Mesothelial cell of epicardium (in vitro differentiated cells): ENCODE measurements at regions not wholly inside any gene's neighbourhood (a gene's known extent, or its start where the extent isn't known, plus 50 kb on each side); places are given as distances from the start of the nearest gene placed in this dataset.

Experiments used
- DNase-seq, 2 experiments: peaks; one replicate each; pipeline ENCODE4 v3.0.0; 2021; ENCODE audit warnings: low spot score in 2 of 2; ENCODE audit not compliant: unreplicated experiment in 2 of 2
- H3K27ac Mint-ChIP-seq: 2 replicates; pipeline ENCODE4 v1.8.0; 2021; ENCODE audit warnings: mixed read lengths
- H3K27me3 Mint-ChIP-seq: 2 replicates; pipeline ENCODE4 v1.8.0; 2021; ENCODE audit warnings: low read depth, mixed read lengths
- H3K36me3 Mint-ChIP-seq: 2 replicates; pipeline ENCODE4 v1.8.0; 2021; ENCODE audit warnings: mixed read lengths
- H3K4me1 Mint-ChIP-seq: 2 replicates; pipeline ENCODE4 v1.8.0; 2021; ENCODE audit warnings: mixed read lengths
- H3K4me3 Mint-ChIP-seq: 2 replicates; pipeline ENCODE4 v1.8.0; 2021; ENCODE audit warnings: mild to moderate bottlenecking, moderate library complexity, mixed read lengths
- H3K9me3 Mint-ChIP-seq: 2 replicates; pipeline ENCODE4 v1.8.0; 2021; ENCODE audit warnings: mixed read lengths
- CTCF ChIP-seq: fragments of 200-600 bp; sonication (generic); IDR thresholded peaks from one replicate; pipeline ENCODE4 v1.5.0; 2021; ENCODE audit warnings: antibody characterized with exemption; ENCODE audit not compliant: unreplicated experiment

GRCh38 chr1:99461499-99461898 is 184.4 kb upstream of the PALMD start:
- TF ChIP-seq CTCF = no peak
- H3K9me3 Mint-ChIP-seq = peaks cover 12% of the 10 kb centered on the region
- H3K36me3 Mint-ChIP-seq = no peaks in the 10 kb centered on the region
- DNase-seq = no peak
- no peaks in the 10 kb centered on the region for H3K27me3 Mint-ChIP-seq
- H3K4me3 Mint-ChIP-seq = no peak overlapping the region
- H3K4me1 Mint-ChIP-seq = peaks cover 13% of the 10 kb centered on the region
- no peak overlapping the region for H3K27ac Mint-ChIP-seq

GRCh38 chr1:99464738-99465137 is 181.2 kb upstream of the PALMD start:
- H3K4me3 Mint-ChIP-seq = no peak overlapping the region
- no peak for DNase-seq
- no peaks in the 10 kb centered on the region for H3K27me3 Mint-ChIP-seq
- peaks cover 10% of the 10 kb centered on the region for H3K4me1 Mint-ChIP-seq
- H3K9me3 Mint-ChIP-seq = peaks cover 3% of the 10 kb centered on the region
- no peak overlapping the region for H3K27ac Mint-ChIP-seq
- H3K36me3 Mint-ChIP-seq = no peaks in the 10 kb centered on the region
- TF ChIP-seq CTCF = no peak

GRCh38 chr1:99465176-99465900 is 180.6 kb upstream of the PALMD start:
- DNase-seq = no peak
- H3K4me1 Mint-ChIP-seq = peaks cover 11% of the 10 kb centered on the region
- H3K4me3 Mint-ChIP-seq = no peak overlapping the region
- no peaks in the 10 kb centered on the region for H3K27me3 Mint-ChIP-seq
- H3K36me3 Mint-ChIP-seq = no peaks in the 10 kb centered on the region
- peaks cover 3% of the 10 kb centered on the region for H3K9me3 Mint-ChIP-seq
- H3K27ac Mint-ChIP-seq = no peak overlapping the region
- no peak for TF ChIP-seq CTCF

GRCh38 chr1:99467645-99468044 is 178.3 kb upstream of the PALMD start:
- H3K9me3 Mint-ChIP-seq = no peaks in the 10 kb centered on the region
- peaks cover 11% of the 10 kb centered on the region for H3K4me1 Mint-ChIP-seq
- DNase-seq = no peak
- H3K27ac Mint-ChIP-seq = no peak overlapping the region
- TF ChIP-seq CTCF = no peak
- no peak overlapping the region for H3K4me3 Mint-ChIP-seq
- H3K36me3 Mint-ChIP-seq = no peaks in the 10 kb centered on the region
- H3K27me3 Mint-ChIP-seq = no peaks in the 10 kb centered on the region

- DNase-seq = no peak
- Mint-ChIP-seq H3K36me3 (no peaks in the 10 kb centered on the region), H3K9me3 (no peaks in the 10 kb centered on the region), H3K27ac (no peak overlapping the region), H3K27me3 (no peaks in the 10 kb centered on the region), H3K4me1 (peaks cover 7% of the 10 kb centered on the region), H3K4me3 (no peak overlapping the region)
- TF ChIP-seq CTCF = no peak
Observed at GRCh38 chr1:99469550-99469971, 176.4 kb upstream of the PALMD start.
